ENCODE measurements at regions not wholly inside any gene's neighbourhood (a gene's known extent, or its start where the extent isn't known, plus 50 kb on each side); places are given as distances from the start of the nearest gene placed in this dataset.
"Not testable (repeated sequence)": the region's sequence is repeated elsewhere in the genome, so short reads cannot be mapped to it uniquely, and the experiment has no call there.

DNA sequence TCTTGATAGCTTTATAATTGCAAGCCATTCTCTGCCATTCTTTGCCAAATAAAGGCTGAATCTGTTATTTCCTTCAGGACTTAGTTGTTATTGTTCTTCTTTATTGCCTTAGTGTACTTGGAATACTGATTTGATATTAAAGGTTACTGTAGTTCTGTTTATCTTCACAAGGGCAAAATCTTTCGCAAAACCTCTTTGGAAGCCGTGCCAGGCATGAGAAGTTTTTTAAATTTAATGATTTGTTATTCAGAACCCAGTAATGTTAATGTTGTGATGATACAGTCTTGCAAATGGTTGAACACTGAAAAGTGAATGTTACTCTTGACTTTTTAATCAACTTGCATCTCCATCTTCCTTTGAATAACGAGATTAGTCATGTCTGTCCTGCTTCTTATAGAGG lies 1225.2 kb upstream of the GOT2 start:
- no peak for DNase-seq

GRCh38 chr16:59950431-59950830 lies 1216.3 kb upstream of the GOT2 start:
- DNase-seq, result no peak

- not testable (repeated sequence) for DNase-seq
These were observed 1209.9 kb upstream of the GOT2 start for GRCh38 chr16:59944041-59944440.

DNA sequence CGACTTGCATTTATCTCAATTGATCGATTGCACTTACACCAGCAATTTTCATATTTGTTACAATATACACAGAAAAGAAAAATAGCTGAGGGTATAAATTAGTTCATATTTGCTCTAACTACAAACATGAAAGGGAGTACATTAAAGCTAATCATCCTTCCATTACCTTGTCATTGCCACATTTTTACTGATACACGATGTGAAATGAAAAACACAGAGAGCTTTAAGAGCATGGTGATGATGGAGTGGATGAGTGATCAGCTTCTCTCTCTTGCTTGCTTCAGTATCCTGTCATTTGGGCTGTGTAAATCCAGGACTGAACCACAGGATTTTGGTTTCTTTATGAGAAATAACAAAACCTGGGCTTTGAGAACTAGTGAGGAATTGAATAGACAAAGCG lies 1207.5 kb upstream of the GOT2 start:
- no peak for DNase-seq

- DNase-seq, result no peak
These were observed 1185.9 kb upstream of the GOT2 start for GRCh38 chr16:59920054-59920453.

- DNase-seq, result no peak
These were observed 1179.5 kb upstream of the GOT2 start for GRCh38 chr16:59913666-59914065.

DNA sequence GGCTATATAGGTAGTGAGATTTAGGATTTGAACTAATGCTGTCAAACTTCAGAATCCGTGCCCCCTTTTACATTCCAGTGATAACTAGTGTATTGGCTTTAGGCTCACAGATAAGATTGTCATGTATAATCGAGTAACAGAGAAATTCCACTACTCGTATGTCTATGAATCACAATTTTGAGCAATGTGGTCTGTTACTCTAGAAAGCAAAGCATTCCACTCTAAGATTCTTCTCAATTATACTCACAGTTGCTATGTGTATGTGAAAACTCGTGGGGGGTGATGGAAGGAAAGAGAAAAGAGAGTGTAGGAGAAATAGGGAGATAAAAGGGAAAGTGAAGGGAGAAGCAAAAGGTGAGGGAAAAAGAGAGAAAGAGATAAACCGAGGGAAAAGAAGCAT lies 1175.1 kb upstream of the GOT2 start:
- DNase-seq, result no peak

DNA sequence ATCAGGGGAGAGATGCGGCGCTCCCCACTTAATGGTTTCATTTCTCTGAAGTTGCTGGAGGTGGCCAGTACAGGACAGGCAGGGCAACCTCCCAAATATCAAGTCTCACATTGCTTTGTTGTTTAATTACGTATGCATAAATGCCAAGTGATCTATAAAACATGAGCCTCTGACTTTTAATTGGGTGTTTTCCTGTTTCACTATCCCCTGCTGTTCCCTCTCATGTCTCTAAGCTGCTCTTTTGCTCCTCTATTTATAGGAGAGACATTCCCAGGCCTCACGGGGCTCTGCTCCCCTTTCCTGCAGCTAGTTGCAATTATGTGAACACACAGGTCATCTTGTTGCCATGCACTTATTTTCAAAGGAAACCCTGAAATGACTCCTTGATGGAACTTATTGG lies 1173.5 kb upstream of the GOT2 start:
- no peak for DNase-seq

GRCh38 chr16:59905606-59906005 lies 1171.5 kb upstream of the GOT2 start:
- no peak for DNase-seq

DNA sequence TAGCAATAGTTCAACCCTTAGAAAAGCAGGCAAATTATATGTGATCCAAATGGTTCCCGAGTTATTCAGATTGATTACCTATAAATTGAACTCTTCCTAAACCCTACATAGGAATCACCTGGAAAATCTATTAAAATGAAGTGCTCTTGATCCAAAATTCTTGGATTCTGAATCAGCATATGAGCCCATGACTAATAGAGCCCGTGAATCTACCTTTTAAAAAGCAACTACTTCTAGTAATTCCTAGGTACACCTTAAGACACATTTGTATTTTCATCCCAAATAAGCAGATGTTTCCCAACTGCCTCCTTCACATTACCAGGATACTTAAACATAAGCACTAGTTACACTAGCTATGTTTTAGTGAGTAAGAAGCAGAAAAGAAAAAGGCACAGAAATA lies 1171.0 kb upstream of the GOT2 start:
- DNase-seq, result no peak

DNA sequence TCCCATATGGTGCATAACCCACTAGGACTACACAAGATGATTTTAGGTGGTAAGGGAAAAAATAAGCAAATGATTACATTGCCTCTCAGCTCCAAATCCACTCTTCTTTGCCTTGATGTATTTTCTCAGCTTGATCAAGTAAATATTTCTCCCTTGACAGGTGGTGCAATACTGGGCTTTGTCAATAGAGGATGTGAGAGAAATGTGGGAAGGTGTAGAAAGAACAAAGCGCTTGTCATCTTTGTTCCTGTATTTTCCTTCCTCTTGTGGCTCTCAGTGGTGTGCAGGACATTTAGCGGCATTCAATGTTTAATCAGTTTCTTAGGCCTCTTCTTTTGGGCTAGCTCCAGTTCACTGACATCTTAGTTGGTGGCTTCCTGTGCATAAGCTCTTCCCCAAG lies 1165.8 kb upstream of the GOT2 start:
- peak in 2 of 3 donors; percentile 2 to 18 for DNase-seq

GRCh38 chr16:59892376-59892775 lies 1158.3 kb upstream of the GOT2 start:
- no peak for DNase-seq

DNA sequence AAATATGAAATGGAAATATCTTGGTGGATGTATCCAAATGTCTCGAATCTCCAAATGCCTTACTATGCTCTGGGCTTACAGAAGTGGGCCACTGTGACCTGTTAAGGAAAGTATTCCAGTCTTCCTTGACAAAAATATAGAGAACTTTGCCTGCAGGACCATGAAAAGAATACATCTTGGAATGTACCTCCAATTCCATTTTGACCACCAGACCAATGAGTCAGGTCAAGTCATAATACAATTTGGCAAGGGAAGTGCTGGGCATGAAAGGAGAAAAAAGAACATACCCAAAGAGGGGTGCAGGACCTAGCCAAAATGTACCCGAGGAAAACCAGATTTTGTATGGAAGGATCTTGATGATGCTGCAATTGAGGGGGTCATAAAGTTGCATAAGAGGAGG lies 1153.7 kb upstream of the GOT2 start:
- no peak for DNase-seq

DNA sequence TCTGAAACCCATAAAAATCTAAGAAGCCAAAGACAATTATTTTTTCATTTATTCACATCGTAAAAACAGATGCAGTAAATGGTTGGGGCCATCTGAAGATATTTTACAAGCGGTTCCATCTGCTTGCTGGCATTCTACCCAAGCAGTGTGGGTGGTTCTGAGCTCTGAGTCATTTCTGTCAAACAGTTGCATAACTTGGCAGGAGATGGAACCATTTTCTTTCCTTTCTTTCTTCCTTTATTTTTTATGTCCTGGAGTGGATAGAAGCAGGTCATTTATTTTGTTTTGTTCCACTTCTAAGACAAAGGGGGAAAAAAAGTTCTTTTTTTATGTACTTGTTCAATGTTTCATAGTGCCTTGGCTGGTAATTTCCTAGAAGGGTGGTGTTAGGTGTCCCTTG lies 1151.9 kb upstream of the GOT2 start:
- DNase-seq, result peak; percentile 13 to 29 (median 26)

DNA sequence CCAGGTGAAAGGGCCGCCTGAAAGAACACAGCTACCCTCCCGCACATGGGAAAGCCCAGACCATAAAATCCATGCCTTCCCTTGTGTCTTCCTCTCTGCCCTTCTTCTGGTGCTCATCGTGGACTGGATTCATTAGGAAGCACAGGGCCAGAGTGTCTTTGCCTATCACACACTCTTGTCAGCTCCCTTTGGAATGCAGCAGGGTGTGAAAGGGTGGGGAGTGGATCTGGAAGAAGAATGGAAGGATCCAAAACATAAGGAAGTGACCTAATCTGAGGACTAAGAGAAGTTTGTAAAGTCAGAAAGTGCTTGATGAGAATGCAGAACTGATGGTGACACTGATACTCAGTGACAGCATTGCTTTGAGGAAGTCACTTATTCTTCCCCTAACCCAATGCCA lies 1147.3 kb upstream of the GOT2 start:
- peak in 2 of 3 donors; percentile 1 to 32 for DNase-seq

GRCh38 chr16:59880611-59881010 lies 1146.5 kb upstream of the GOT2 start:
- DNase-seq, result no peak

DNA sequence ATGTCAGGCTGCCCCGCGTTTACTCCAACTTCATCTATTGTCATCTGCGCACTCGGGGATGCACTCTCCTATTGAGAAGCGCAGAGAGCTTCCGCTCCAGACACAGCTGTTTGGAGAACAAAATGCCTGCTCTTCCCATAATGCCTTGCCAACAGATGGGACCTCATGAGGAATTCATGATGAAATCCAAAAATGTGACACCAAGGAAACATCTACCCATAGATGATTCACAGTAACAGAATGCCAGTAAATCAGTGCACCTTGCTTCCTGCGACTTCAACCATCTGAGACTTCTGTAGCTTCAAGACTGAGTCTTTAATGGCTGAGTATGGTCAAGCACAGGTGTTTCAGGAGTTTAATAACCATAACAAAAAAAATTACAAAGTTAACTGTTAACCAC lies 1144.9 kb upstream of the GOT2 start:
- no peak for DNase-seq

DNA sequence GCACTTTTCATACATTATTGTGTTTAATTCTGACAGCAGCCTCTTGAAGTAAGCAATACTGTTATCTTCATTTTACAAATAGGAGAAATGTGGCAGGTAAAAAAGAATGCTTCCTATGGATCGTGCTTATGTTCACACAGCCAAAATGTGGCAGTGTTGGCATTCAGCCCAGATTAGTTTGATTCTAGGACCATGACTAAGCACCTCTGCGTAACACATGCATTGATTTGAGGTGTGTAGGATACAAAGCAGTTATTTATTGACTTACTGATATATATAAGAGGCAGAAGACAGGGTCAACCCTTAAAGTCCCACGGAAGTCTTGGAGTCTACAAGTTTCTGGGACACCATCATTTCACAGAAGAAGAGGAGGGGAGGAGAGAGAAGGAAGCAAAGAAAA lies 1144.4 kb upstream of the GOT2 start:
- no peak for DNase-seq

DNA sequence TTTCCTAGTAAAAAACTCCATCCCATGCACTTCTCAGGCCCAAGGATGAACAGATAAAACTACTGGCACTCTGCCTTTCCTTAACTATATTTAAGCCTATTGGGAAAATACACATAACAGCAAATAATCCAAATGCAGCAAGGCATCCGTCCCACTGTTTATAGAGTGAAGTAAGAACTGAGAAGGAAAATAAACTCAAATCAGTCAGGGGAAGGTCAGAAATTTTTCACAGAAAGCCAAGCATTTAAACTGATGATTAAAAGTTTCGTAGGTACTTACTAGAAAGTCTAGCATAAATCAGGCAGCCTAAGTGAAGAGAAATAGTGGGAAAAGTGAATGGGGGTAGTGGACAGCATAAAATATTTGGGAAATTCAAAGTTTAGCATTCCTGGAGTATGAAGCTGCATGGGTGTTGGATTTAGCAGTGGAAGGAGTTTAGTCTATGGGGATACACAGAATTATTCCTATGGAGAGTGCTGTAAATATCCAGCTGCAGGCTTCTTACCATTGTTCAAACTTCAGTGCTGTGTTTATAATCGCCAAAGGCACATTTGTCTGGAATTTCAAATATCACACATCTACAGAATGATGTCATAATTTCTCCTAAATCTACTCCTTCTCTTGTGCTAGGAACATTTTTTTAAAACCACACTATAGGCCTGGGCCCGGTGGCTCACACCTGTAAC lies 1131.0 kb upstream of the GOT2 start:
- DNase-seq, result no peak

DNA sequence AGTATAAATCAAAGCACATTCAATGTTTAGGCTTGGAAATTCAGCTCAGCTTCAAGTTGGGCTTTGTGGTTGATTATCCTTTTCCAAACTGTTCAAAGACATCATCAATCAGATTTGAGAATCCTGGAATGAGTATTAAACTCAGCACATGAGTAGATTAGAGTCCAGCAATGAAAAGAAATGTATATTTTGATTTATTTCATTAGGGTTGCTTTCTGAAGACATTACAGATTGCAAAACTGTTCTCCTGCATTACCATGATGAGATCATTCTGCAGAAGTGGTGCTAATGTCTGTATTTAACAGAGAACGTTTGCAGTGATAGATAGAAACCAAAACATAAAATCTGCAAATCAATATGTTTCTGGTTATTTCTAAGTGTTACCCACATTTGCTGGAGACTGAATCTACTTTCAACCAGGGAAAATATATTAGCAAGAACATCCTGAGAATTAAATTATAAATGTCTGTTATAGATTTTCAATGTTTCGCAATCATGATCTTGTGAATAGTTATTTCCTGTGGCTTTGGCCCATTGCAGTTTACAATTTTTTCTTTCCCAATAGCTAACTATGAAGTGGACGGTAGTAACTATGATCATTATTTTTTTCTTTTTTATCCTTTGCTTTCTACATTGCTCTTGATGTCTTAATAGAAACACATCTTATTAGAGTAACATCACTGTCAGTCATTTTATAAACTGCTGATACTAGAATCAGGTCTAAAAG lies 1125.7 kb upstream of the GOT2 start:
- DNase-seq, result no peak

DNA sequence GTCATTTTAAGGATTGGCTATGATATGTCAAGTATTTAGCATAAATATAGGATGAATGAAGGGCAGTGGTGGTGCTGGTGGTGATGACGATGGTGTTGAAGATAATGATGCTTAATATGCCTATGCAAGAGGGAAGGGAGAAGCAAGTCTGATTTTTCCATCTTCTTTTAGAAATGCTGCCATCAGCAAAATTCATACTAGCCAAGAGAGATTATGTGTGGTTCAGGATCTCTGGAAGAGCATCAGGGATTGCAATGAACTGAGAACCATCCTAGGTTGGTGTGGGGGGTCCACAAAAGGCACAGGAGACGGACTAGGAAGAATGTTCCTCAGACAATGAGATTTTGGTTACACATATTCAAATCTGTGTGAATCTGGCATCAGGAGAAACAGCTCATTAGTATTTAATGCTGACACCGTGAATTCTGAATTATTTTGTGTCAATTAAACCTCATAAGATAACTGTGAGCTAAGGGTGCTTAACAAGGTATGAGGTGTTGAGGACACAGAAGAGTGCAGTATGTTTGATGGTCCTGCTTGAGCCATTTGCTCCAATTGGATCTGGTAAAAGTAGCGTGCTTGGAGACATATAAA lies 1120.8 kb upstream of the GOT2 start:
- no peak for DNase-seq

GRCh38 chr16:59849716-59850115 lies 1115.6 kb upstream of the GOT2 start:
- no peak for DNase-seq

DNA sequence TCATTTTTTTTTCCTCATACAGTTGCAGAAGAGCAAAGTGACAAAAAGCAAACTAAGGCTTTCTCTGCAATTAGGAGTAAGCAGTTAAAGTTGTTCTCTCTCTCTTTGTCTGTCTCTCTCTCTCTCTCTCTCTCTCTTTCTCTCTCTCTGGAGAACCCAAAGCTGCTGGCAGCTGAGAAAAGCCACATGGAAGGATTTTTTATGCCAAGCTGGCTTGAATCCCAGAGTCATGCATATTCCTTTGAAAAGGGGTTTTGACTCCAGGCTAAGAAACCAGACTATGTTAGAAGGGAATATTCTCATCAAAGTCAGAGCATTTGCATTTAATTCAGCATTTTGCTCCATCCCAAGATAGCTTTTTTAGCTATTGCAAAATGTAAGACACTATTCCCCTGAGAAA lies 1114.2 kb upstream of the GOT2 start:
- no peak for DNase-seq

GRCh38 chr16:59840169-59840568 lies 1106.1 kb upstream of the GOT2 start:
- DNase-seq, result no peak

Data from suppressor macrophage treated with lipopolysaccharide for 1 hour (primary cell).